ENCODE measurements at regions not wholly inside any gene's neighbourhood (a gene's known extent, or its start where the extent isn't known, plus 50 kb on each side); places are given as distances from the start of the nearest gene placed in this dataset.

GRCh38 chr13:97077341-97077740, 83.1 kb upstream of the OXGR1 start:
- Histone ChIP-seq H3K4me1 (ENCODE audit: control insufficient read depth in 2 of 2, insufficient read depth in 2 of 2, low read length in 2 of 2) (no peaks in the 10 kb centered on the region), H3K9me3 (ENCODE audit: control insufficient read depth in 2 of 2, insufficient read depth in 1 of 2, low read length in 1 of 2) (no peaks in the 10 kb centered on the region), H3K27me3 (ENCODE audit: control insufficient read depth in 2 of 2, insufficient read depth in 1 of 2, low read length in 1 of 2) (no peaks in the 10 kb centered on the region), H3K4me3 (ENCODE audit: low read length in 2 of 2) (no peak overlapping the region), H3K27ac (ENCODE audit: low read depth in 1 of 2, low read length in 1 of 2) (no peak overlapping the region), H3K36me3 (ENCODE audit: control insufficient read depth in 2 of 2, insufficient read depth in 2 of 2, low read length in 1 of 2) (no peaks in the 10 kb centered on the region)
- 34% methylated on average over 1 of the region's 1 CpG for WGBS
- no peak for DNase-seq (ENCODE audit: low read depth in 6 of 9, low spot score in 9 of 9)

GRCh38 chr13:97079726-97080125, 85.5 kb upstream of the OXGR1 start:
- Histone ChIP-seq H3K4me1 (ENCODE audit: control insufficient read depth in 2 of 2, insufficient read depth in 2 of 2, low read length in 2 of 2) (no peaks in the 10 kb centered on the region), H3K27me3 (ENCODE audit: control insufficient read depth in 2 of 2, insufficient read depth in 1 of 2, low read length in 1 of 2) (no peaks in the 10 kb centered on the region), H3K27ac (ENCODE audit: low read depth in 1 of 2, low read length in 1 of 2) (no peak overlapping the region), H3K9me3 (ENCODE audit: control insufficient read depth in 2 of 2, insufficient read depth in 1 of 2, low read length in 1 of 2) (no peaks in the 10 kb centered on the region), H3K36me3 (ENCODE audit: control insufficient read depth in 2 of 2, insufficient read depth in 2 of 2, low read length in 1 of 2) (no peaks in the 10 kb centered on the region), H3K4me3 (ENCODE audit: low read length in 2 of 2) (no peak overlapping the region)
- WGBS = 95% methylated on average over 1 of the region's 1 CpG
- DNase-seq (ENCODE audit: low read depth in 6 of 9, low spot score in 9 of 9) = no peak

GRCh38 chr13:97082461-97083207, 88.4 kb upstream of the OXGR1 start:
- 94% methylated on average over 6 of the region's 6 CpGs for WGBS
- Histone ChIP-seq H3K27me3 (ENCODE audit: control insufficient read depth in 2 of 2, insufficient read depth in 1 of 2, low read length in 1 of 2) (no peaks in the 10 kb centered on the region), H3K9me3 (ENCODE audit: control insufficient read depth in 2 of 2, insufficient read depth in 1 of 2, low read length in 1 of 2) (no peaks in the 10 kb centered on the region), H3K27ac (ENCODE audit: low read depth in 1 of 2, low read length in 1 of 2) (no peak overlapping the region), H3K4me3 (ENCODE audit: low read length in 2 of 2) (no peak overlapping the region), H3K36me3 (ENCODE audit: control insufficient read depth in 2 of 2, insufficient read depth in 2 of 2, low read length in 1 of 2) (no peaks in the 10 kb centered on the region), H3K4me1 (ENCODE audit: control insufficient read depth in 2 of 2, insufficient read depth in 2 of 2, low read length in 2 of 2) (no peaks in the 10 kb centered on the region)
- no peak for DNase-seq (ENCODE audit: low read depth in 6 of 9, low spot score in 9 of 9)

- Histone ChIP-seq H3K4me3 (ENCODE audit: low read length in 2 of 2) (no peak overlapping the region), H3K27me3 (ENCODE audit: control insufficient read depth in 2 of 2, insufficient read depth in 1 of 2, low read length in 1 of 2) (no peaks in the 10 kb centered on the region), H3K4me1 (ENCODE audit: control insufficient read depth in 2 of 2, insufficient read depth in 2 of 2, low read length in 2 of 2) (no peaks in the 10 kb centered on the region), H3K27ac (ENCODE audit: low read depth in 1 of 2, low read length in 1 of 2) (no peak overlapping the region), H3K9me3 (ENCODE audit: control insufficient read depth in 2 of 2, insufficient read depth in 1 of 2, low read length in 1 of 2) (no peaks in the 10 kb centered on the region), H3K36me3 (ENCODE audit: control insufficient read depth in 2 of 2, insufficient read depth in 2 of 2, low read length in 1 of 2) (no peaks in the 10 kb centered on the region)
- no peak for DNase-seq (ENCODE audit: low read depth in 6 of 9, low spot score in 9 of 9)
- WGBS = 2% methylated on average over 1 of the region's 1 CpG
Measured at GRCh38 chr13:97091196-97091595, 96.9 kb upstream of the OXGR1 start.

GRCh38 chr13:97100821-97101220, 106.5 kb upstream of the OXGR1 start:
- Histone ChIP-seq H3K4me1 (ENCODE audit: control insufficient read depth in 2 of 2, insufficient read depth in 2 of 2, low read length in 2 of 2) (no peaks in the 10 kb centered on the region), H3K36me3 (ENCODE audit: control insufficient read depth in 2 of 2, insufficient read depth in 2 of 2, low read length in 1 of 2) (no peaks in the 10 kb centered on the region), H3K27ac (ENCODE audit: low read depth in 1 of 2, low read length in 1 of 2) (no peak overlapping the region), H3K27me3 (ENCODE audit: control insufficient read depth in 2 of 2, insufficient read depth in 1 of 2, low read length in 1 of 2) (no peaks in the 10 kb centered on the region), H3K4me3 (ENCODE audit: low read length in 2 of 2) (no peak overlapping the region), H3K9me3 (ENCODE audit: control insufficient read depth in 2 of 2, insufficient read depth in 1 of 2, low read length in 1 of 2) (no peaks in the 10 kb centered on the region)
- no peak for DNase-seq (ENCODE audit: low read depth in 6 of 9, low spot score in 9 of 9)

GRCh38 chr13:97101912-97102708, 107.8 kb upstream of the OXGR1 start:
- no peak overlapping the region for H3K4me3 ChIP-seq (ENCODE audit: low read length in 2 of 2)
- no peak for DNase-seq (ENCODE audit: low read depth in 6 of 9, low spot score in 9 of 9)
- no peak overlapping the region for H3K27ac ChIP-seq (ENCODE audit: low read depth in 1 of 2, low read length in 1 of 2)
- H3K9me3 ChIP-seq (ENCODE audit: control insufficient read depth in 2 of 2, insufficient read depth in 1 of 2, low read length in 1 of 2) = no peaks in the 10 kb centered on the region
- H3K4me1 ChIP-seq (ENCODE audit: control insufficient read depth in 2 of 2, insufficient read depth in 2 of 2, low read length in 2 of 2) = no peaks in the 10 kb centered on the region
- H3K36me3 ChIP-seq (ENCODE audit: control insufficient read depth in 2 of 2, insufficient read depth in 2 of 2, low read length in 1 of 2) = no peaks in the 10 kb centered on the region
- H3K27me3 ChIP-seq (ENCODE audit: control insufficient read depth in 2 of 2, insufficient read depth in 1 of 2, low read length in 1 of 2) = no peaks in the 10 kb centered on the region

GRCh38 chr13:97106323-97106722, 112.0 kb upstream of the OXGR1 start:
- no peaks in the 10 kb centered on the region for H3K9me3 ChIP-seq (ENCODE audit: control insufficient read depth in 2 of 2, insufficient read depth in 1 of 2, low read length in 1 of 2)
- 87% methylated on average over 6 of the region's 6 CpGs for WGBS
- DNase-seq (ENCODE audit: low read depth in 6 of 9, low spot score in 9 of 9) = no peak
- peaks cover 0 to 6% of the 10 kb centered on the region in 2 donors for H3K4me1 ChIP-seq (ENCODE audit: control insufficient read depth in 2 of 2, insufficient read depth in 2 of 2, low read length in 2 of 2)
- no peaks in the 10 kb centered on the region for H3K36me3 ChIP-seq (ENCODE audit: control insufficient read depth in 2 of 2, insufficient read depth in 2 of 2, low read length in 1 of 2)
- no peak overlapping the region for H3K4me3 ChIP-seq (ENCODE audit: low read length in 2 of 2)
- H3K27me3 ChIP-seq (ENCODE audit: control insufficient read depth in 2 of 2, insufficient read depth in 1 of 2, low read length in 1 of 2) = peaks cover 0 to 8% of the 10 kb centered on the region in 2 donors
- H3K27ac ChIP-seq (ENCODE audit: low read depth in 1 of 2, low read length in 1 of 2) = no peak overlapping the region

- peaks cover 0 to 6% of the 10 kb centered on the region in 2 donors for H3K4me1 ChIP-seq (ENCODE audit: control insufficient read depth in 2 of 2, insufficient read depth in 2 of 2, low read length in 2 of 2)
- WGBS = 91% methylated on average over 12 of the region's 12 CpGs
- H3K27me3 ChIP-seq (ENCODE audit: control insufficient read depth in 2 of 2, insufficient read depth in 1 of 2, low read length in 1 of 2) = peaks cover 0 to 8% of the 10 kb centered on the region in 2 donors
- no peak overlapping the region for H3K4me3 ChIP-seq (ENCODE audit: low read length in 2 of 2)
- no peaks in the 10 kb centered on the region for H3K9me3 ChIP-seq (ENCODE audit: control insufficient read depth in 2 of 2, insufficient read depth in 1 of 2, low read length in 1 of 2)
- H3K36me3 ChIP-seq (ENCODE audit: control insufficient read depth in 2 of 2, insufficient read depth in 2 of 2, low read length in 1 of 2) = no peaks in the 10 kb centered on the region
- no peak for DNase-seq (ENCODE audit: low read depth in 6 of 9, low spot score in 9 of 9)
- H3K27ac ChIP-seq (ENCODE audit: low read depth in 1 of 2, low read length in 1 of 2) = no peak overlapping the region
Measured at GRCh38 chr13:97107815-97108529, 113.7 kb upstream of the OXGR1 start.

GRCh38 chr13:97108530-97108900, 113.6 kb upstream of the MBNL2 start:
- 80% methylated on average over 3 of the region's 3 CpGs for WGBS

More at GRCh38 chr13:97108530-97108900, 113.6 kb upstream of the MBNL2 start:
- Histone ChIP-seq H3K4me3 (ENCODE audit: low read length in 2 of 2) (no peak overlapping the region), H3K27me3 (ENCODE audit: control insufficient read depth in 2 of 2, insufficient read depth in 1 of 2, low read length in 1 of 2) (peaks cover 0 to 8% of the 10 kb centered on the region in 2 donors), H3K27ac (ENCODE audit: low read depth in 1 of 2, low read length in 1 of 2) (no peak overlapping the region), H3K4me1 (ENCODE audit: control insufficient read depth in 2 of 2, insufficient read depth in 2 of 2, low read length in 2 of 2) (peaks cover 0 to 6% of the 10 kb centered on the region in 2 donors), H3K9me3 (ENCODE audit: control insufficient read depth in 2 of 2, insufficient read depth in 1 of 2, low read length in 1 of 2) (no peaks in the 10 kb centered on the region), H3K36me3 (ENCODE audit: control insufficient read depth in 2 of 2, insufficient read depth in 2 of 2, low read length in 1 of 2) (no peaks in the 10 kb centered on the region)
- DNase-seq (ENCODE audit: low read depth in 6 of 9, low spot score in 9 of 9) = no peak
